22Rv1 (cell line): ENCODE measurements at regions not wholly inside any gene's neighbourhood (a gene's known extent, or its start where the extent isn't known, plus 50 kb on each side); places are given as distances from the start of the nearest gene placed in this dataset.
"Not testable (repeated sequence)": the region's sequence is repeated elsewhere in the genome, so short reads cannot be mapped to it uniquely, and the experiment has no call there.

ENCODE experiments used
- H3K27ac ChIP-seq: fragments of 450-650 bp; 2 replicates; pipeline ENCODE4 v1.5.1; 2017
- CTCF ChIP-seq: fragments of 450-650 bp; IDR thresholded peaks from 2 replicates; pipeline ENCODE4 v1.5.1; 2017; ENCODE audit warnings: mild to moderate bottlenecking
- ZFX ChIP-seq: fragments of 450-650 bp; IDR thresholded peaks from 2 replicates; pipeline ENCODE4 v1.6.1; 2017; ENCODE audit warnings: antibody characterized with exemption, borderline replicate concordance

- TF ChIP-seq CTCF, result no peak
- TF ChIP-seq ZFX, result no peak
- no peak overlapping the region for H3K27ac ChIP-seq
These were observed 174.1 kb downstream of the UACA start for GRCh38 chr15:70589221-70589620.

- TF ChIP-seq CTCF (no peak), ZFX (no peak)
- H3K27ac ChIP-seq, result no peak overlapping the region
These were observed 174.7 kb downstream of the UACA start for GRCh38 chr15:70588613-70589012.

- TF ChIP-seq CTCF (no peak), ZFX (no peak)
- H3K27ac ChIP-seq, result no peak overlapping the region
These were observed 175.3 kb downstream of the UACA start for GRCh38 chr15:70587896-70588567.

GRCh38 chr15:70587012-70587634, 176.2 kb downstream of the UACA start:
- H3K27ac ChIP-seq, result not testable (repeated sequence)

- no peak overlapping the region for H3K27ac ChIP-seq
- no peak for TF ChIP-seq CTCF
- no peak for TF ChIP-seq ZFX
These were observed 177.1 kb downstream of the UACA start for GRCh38 chr15:70586241-70586640.

GRCh38 chr15:70585707-70586034, 177.7 kb downstream of the UACA start:
- H3K27ac ChIP-seq, result no peak overlapping the region
- no peak for TF ChIP-seq CTCF

GRCh38 chr15:70584838-70585706, 178.3 kb downstream of the UACA start:
- TF ChIP-seq ZFX (no peak), CTCF (no peak)
- H3K27ac ChIP-seq, result no peak overlapping the region
